Keratinocyte (primary cell): ENCODE measurements at regions not wholly inside any gene's neighbourhood (a gene's known extent, or its start where the extent isn't known, plus 50 kb on each side); places are given as distances from the start of the nearest gene placed in this dataset.

Experiments
- EZH2 ChIP-seq: IDR thresholded peaks from one replicate; pipeline ENCODE4 v1.6.1; 2012; ENCODE audit warnings: inconsistent platforms, mild to moderate bottlenecking, low read length, moderate library complexity
- TF ChIP-seq, protein P1 (sequence below), 3 experiments: IDR thresholded peaks in 1 of 3; conservative IDR thresholded peaks in 1 of 3; optimal IDR thresholded peaks in 1 of 3; 2 replicates in 2 of 3; 3 replicates in 1 of 3; pipeline versions ENCODE3 to v1.5.1; 2011; ENCODE audit warnings: low read length in 3 of 3, mild to moderate bottlenecking in 3 of 3, moderate library complexity in 2 of 3, control low read depth in 1 of 3, inconsistent platforms in 1 of 3; ENCODE audit not compliant: insufficient read depth in 2 of 3; ENCODE audit errors: extremely low read depth in 1 of 3

DNA sequence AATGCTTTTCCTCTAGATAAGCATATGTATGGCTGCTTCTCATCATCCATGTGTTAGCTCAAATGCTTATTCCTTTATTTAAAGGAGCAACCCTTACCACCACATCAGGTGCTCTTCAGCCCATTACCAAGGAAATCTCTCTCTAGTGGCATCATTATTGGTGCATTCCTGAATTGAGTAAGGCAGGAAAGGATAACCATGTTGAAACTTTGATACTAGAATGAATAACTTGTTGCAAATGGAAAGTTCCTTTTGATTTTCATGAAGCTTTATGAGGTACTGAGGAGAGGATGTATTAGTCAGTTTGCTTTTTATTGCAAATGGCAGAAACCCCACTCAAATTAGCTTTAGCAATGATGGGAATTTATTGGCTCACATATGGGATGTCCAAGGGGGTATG is 212.3 kb upstream of the FGF13 start:
- TF ChIP-seq, protein P1, sequence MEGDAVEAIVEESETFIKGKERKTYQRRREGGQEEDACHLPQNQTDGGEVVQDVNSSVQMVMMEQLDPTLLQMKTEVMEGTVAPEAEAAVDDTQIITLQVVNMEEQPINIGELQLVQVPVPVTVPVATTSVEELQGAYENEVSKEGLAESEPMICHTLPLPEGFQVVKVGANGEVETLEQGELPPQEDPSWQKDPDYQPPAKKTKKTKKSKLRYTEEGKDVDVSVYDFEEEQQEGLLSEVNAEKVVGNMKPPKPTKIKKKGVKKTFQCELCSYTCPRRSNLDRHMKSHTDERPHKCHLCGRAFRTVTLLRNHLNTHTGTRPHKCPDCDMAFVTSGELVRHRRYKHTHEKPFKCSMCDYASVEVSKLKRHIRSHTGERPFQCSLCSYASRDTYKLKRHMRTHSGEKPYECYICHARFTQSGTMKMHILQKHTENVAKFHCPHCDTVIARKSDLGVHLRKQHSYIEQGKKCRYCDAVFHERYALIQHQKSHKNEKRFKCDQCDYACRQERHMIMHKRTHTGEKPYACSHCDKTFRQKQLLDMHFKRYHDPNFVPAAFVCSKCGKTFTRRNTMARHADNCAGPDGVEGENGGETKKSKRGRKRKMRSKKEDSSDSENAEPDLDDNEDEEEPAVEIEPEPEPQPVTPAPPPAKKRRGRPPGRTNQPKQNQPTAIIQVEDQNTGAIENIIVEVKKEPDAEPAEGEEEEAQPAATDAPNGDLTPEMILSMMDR (optimal IDR thresholded peaks at IDR 0.05 in 1 of 3, IDR thresholded peaks at IDR 0.05 in 1 of 3, conservative IDR thresholded peaks at IDR 0.05 in 1 of 3; ENCODE audit: extremely low read depth in 1 of 3, insufficient read depth in 2 of 3, low read length in 3 of 3), result no peak
- no peak for TF ChIP-seq EZH2
